ENCODE measurements at regions not wholly inside any gene's neighbourhood (a gene's known extent, or its start where the extent isn't known, plus 50 kb on each side); places are given as distances from the start of the nearest gene placed in this dataset.

GRCh38 chr21:23706431-23706830, 1900.8 kb downstream of the MRPL39 start:
- Histone ChIP-seq H3K14ac (ENCODE audit: low read length) (no peak overlapping the region), H3K27me3 (ENCODE audit: insufficient read depth, low read length) (no peaks in the 10 kb centered on the region), H3K4me3 (ENCODE audit: low read depth, low read length) (no peak overlapping the region), H3K23ac (ENCODE audit: low read length) (no peak overlapping the region), H3K36me3 (ENCODE audit: control insufficient read depth in 1 of 2, insufficient read depth in 2 of 2, low read length in 2 of 2) (no peaks in the 10 kb centered on the region), H4K8ac (ENCODE audit: low read depth, low read length) (no peak overlapping the region), H2BK120ac (ENCODE audit: insufficient read depth, low read length, poor library complexity) (no peak overlapping the region), H4K12ac (ENCODE audit: low read depth, low read length) (no peak overlapping the region), H3K79me2 (ENCODE audit: control insufficient read depth, insufficient read depth, low read length, poor library complexity) (no peaks in the 10 kb centered on the region), H3K4ac (ENCODE audit: low read depth, low read length) (no peak overlapping the region), H3K79me1 (ENCODE audit: low read length) (no peaks in the 10 kb centered on the region), H3K18ac (ENCODE audit: low read length) (no peak overlapping the region), H3K4me1 (ENCODE audit: control insufficient read depth in 1 of 2, insufficient read depth in 2 of 2, low read length in 2 of 2) (no peaks in the 10 kb centered on the region), H3K9me3 (ENCODE audit: insufficient read depth, low read depth, low read length) (no peaks in the 10 kb centered on the region), H2AK5ac (ENCODE audit: low read length) (no peak overlapping the region), H2BK12ac (ENCODE audit: low read length) (no peak overlapping the region), H2BK5ac (ENCODE audit: low read depth, low read length, poor library complexity) (no peak overlapping the region), H2AFZ (ENCODE audit: insufficient read depth, low read length, poor library complexity) (no peak overlapping the region), H4K91ac (ENCODE audit: low read depth, low read length) (no peak overlapping the region), H3K4me2 (ENCODE audit: low read length) (no peak overlapping the region), H3K27ac (ENCODE audit: low read depth, low read length) (no peak overlapping the region), H3K9ac (ENCODE audit: low read length) (no peak overlapping the region)
- DNase-seq: no peak
- no CpG with 5 or more reads among the region's 2 CpGs for WGBS (ENCODE audit: extremely low coverage, insufficient coverage, insufficient read length)

- Histone ChIP-seq H3K79me2 (ENCODE audit: control insufficient read depth, insufficient read depth, low read length, poor library complexity) (no peaks in the 10 kb centered on the region), H3K27ac (ENCODE audit: low read depth, low read length) (no peak overlapping the region), H3K4me1 (ENCODE audit: control insufficient read depth in 1 of 2, insufficient read depth in 2 of 2, low read length in 2 of 2) (no peaks in the 10 kb centered on the region), H4K12ac (ENCODE audit: low read depth, low read length) (no peak overlapping the region), H3K14ac (ENCODE audit: low read length) (no peak overlapping the region), H3K18ac (ENCODE audit: low read length) (no peak overlapping the region), H3K36me3 (ENCODE audit: control insufficient read depth in 1 of 2, insufficient read depth in 2 of 2, low read length in 2 of 2) (no peaks in the 10 kb centered on the region), H2BK5ac (ENCODE audit: low read depth, low read length, poor library complexity) (no peak overlapping the region), H4K8ac (ENCODE audit: low read depth, low read length) (no peak overlapping the region), H3K27me3 (ENCODE audit: insufficient read depth, low read length) (no peaks in the 10 kb centered on the region), H4K91ac (ENCODE audit: low read depth, low read length) (no peak overlapping the region), H2AFZ (ENCODE audit: insufficient read depth, low read length, poor library complexity) (no peak overlapping the region), H3K4me3 (ENCODE audit: low read depth, low read length) (no peak overlapping the region), H3K79me1 (ENCODE audit: low read length) (no peaks in the 10 kb centered on the region), H3K23ac (ENCODE audit: low read length) (no peak overlapping the region), H2BK12ac (ENCODE audit: low read length) (no peak overlapping the region), H2AK5ac (ENCODE audit: low read length) (no peak overlapping the region), H2BK120ac (ENCODE audit: insufficient read depth, low read length, poor library complexity) (no peak overlapping the region), H3K4me2 (ENCODE audit: low read length) (no peak overlapping the region), H3K4ac (ENCODE audit: low read depth, low read length) (no peak overlapping the region), H3K9me3 (ENCODE audit: insufficient read depth, low read depth, low read length) (peaks cover 2% of the 10 kb centered on the region), H3K9ac (ENCODE audit: low read length) (no peak overlapping the region)
- no peak for DNase-seq
- no CpG with 5 or more reads among the region's 2 CpGs for WGBS (ENCODE audit: extremely low coverage, insufficient coverage, insufficient read length)
These were observed 1907.9 kb downstream of the MRPL39 start for GRCh38 chr21:23699402-23699801.

- H3K27ac ChIP-seq (ENCODE audit: low read depth, low read length): no peak overlapping the region
- H2BK120ac ChIP-seq (ENCODE audit: insufficient read depth, low read length, poor library complexity): no peak overlapping the region
- DNase-seq: no peak
- H2AFZ ChIP-seq (ENCODE audit: insufficient read depth, low read length, poor library complexity): no peak overlapping the region
- no peak overlapping the region for H3K9ac ChIP-seq (ENCODE audit: low read length)
- H3K4me3 ChIP-seq (ENCODE audit: low read depth, low read length): no peak overlapping the region
- no peak overlapping the region for H3K18ac ChIP-seq (ENCODE audit: low read length)
- H3K9me3 ChIP-seq (ENCODE audit: insufficient read depth, low read depth, low read length): peaks cover 2% of the 10 kb centered on the region
- no peak overlapping the region for H3K4ac ChIP-seq (ENCODE audit: low read depth, low read length)
- H3K4me2 ChIP-seq (ENCODE audit: low read length): no peak overlapping the region
- H4K91ac ChIP-seq (ENCODE audit: low read depth, low read length): no peak overlapping the region
- H4K8ac ChIP-seq (ENCODE audit: low read depth, low read length): no peak overlapping the region
- H2BK12ac ChIP-seq (ENCODE audit: low read length): no peak overlapping the region
- H3K4me1 ChIP-seq (ENCODE audit: control insufficient read depth in 1 of 2, insufficient read depth in 2 of 2, low read length in 2 of 2): no peaks in the 10 kb centered on the region
- no peaks in the 10 kb centered on the region for H3K27me3 ChIP-seq (ENCODE audit: insufficient read depth, low read length)
- no peaks in the 10 kb centered on the region for H3K79me1 ChIP-seq (ENCODE audit: low read length)
- H2AK5ac ChIP-seq (ENCODE audit: low read length): no peak overlapping the region
- no peak overlapping the region for H4K12ac ChIP-seq (ENCODE audit: low read depth, low read length)
- no peaks in the 10 kb centered on the region for H3K79me2 ChIP-seq (ENCODE audit: control insufficient read depth, insufficient read depth, low read length, poor library complexity)
- no peaks in the 10 kb centered on the region for H3K36me3 ChIP-seq (ENCODE audit: control insufficient read depth in 1 of 2, insufficient read depth in 2 of 2, low read length in 2 of 2)
- no peak overlapping the region for H3K23ac ChIP-seq (ENCODE audit: low read length)
- H2BK5ac ChIP-seq (ENCODE audit: low read depth, low read length, poor library complexity): no peak overlapping the region
- no CpG with 5 or more reads among the region's 1 CpG for WGBS (ENCODE audit: extremely low coverage, insufficient coverage, insufficient read length)
- H3K14ac ChIP-seq (ENCODE audit: low read length): no peak overlapping the region
These were observed 1908.7 kb downstream of the MRPL39 start for GRCh38 chr21:23698619-23699018.

- Histone ChIP-seq H2AK5ac (ENCODE audit: low read length) (no peak overlapping the region), H3K4me2 (ENCODE audit: low read length) (no peak overlapping the region), H3K9me3 (ENCODE audit: insufficient read depth, low read depth, low read length) (peaks cover 1% of the 10 kb centered on the region), H2BK5ac (ENCODE audit: low read depth, low read length, poor library complexity) (no peak overlapping the region), H2BK12ac (ENCODE audit: low read length) (no peak overlapping the region), H4K8ac (ENCODE audit: low read depth, low read length) (no peak overlapping the region), H3K4me3 (ENCODE audit: low read depth, low read length) (no peak overlapping the region), H3K79me1 (ENCODE audit: low read length) (no peaks in the 10 kb centered on the region), H2BK120ac (ENCODE audit: insufficient read depth, low read length, poor library complexity) (no peak overlapping the region), H3K27ac (ENCODE audit: low read depth, low read length) (no peak overlapping the region), H3K4ac (ENCODE audit: low read depth, low read length) (no peak overlapping the region), H2AFZ (ENCODE audit: insufficient read depth, low read length, poor library complexity) (no peak overlapping the region), H3K14ac (ENCODE audit: low read length) (no peak overlapping the region), H3K9ac (ENCODE audit: low read length) (no peak overlapping the region), H3K36me3 (ENCODE audit: control insufficient read depth in 1 of 2, insufficient read depth in 2 of 2, low read length in 2 of 2) (no peaks in the 10 kb centered on the region), H4K91ac (ENCODE audit: low read depth, low read length) (no peak overlapping the region), H4K12ac (ENCODE audit: low read depth, low read length) (no peak overlapping the region), H3K27me3 (ENCODE audit: insufficient read depth, low read length) (no peaks in the 10 kb centered on the region), H3K18ac (ENCODE audit: low read length) (no peak overlapping the region), H3K79me2 (ENCODE audit: control insufficient read depth, insufficient read depth, low read length, poor library complexity) (no peaks in the 10 kb centered on the region), H3K23ac (ENCODE audit: low read length) (no peak overlapping the region), H3K4me1 (ENCODE audit: control insufficient read depth in 1 of 2, insufficient read depth in 2 of 2, low read length in 2 of 2) (no peaks in the 10 kb centered on the region)
- no peak for DNase-seq
- no CpG with 5 or more reads among the region's 5 CpGs for WGBS (ENCODE audit: extremely low coverage, insufficient coverage, insufficient read length)
These were observed 1911.8 kb downstream of the MRPL39 start for GRCh38 chr21:23695443-23695842.
